Type B pancreatic cell (in vitro differentiated cells): ENCODE measurements at regions not wholly inside any gene's neighbourhood (a gene's known extent, or its start where the extent isn't known, plus 50 kb on each side); places are given as distances from the start of the nearest gene placed in this dataset.
"Not testable (repeated sequence)": the region's sequence is repeated elsewhere in the genome, so short reads cannot be mapped to it uniquely, and the experiment has no call there.

ENCODE experiments used
- DNase-seq: peaks from one replicate; pipeline ENCODE4 v3.0.0; 2021; ENCODE audit warnings: mixed read lengths; ENCODE audit not compliant: unreplicated experiment; ENCODE audit errors: extremely low spot score
- H3K27ac Mint-ChIP-seq: 2 replicates; pipeline ENCODE4 v1.8.0; 2021; ENCODE audit warnings: mild to moderate bottlenecking, mixed read lengths
- H3K27me3 Mint-ChIP-seq: 2 replicates; pipeline ENCODE4 v1.8.0; 2021; ENCODE audit warnings: mixed read lengths
- H3K36me3 Mint-ChIP-seq: 2 replicates; pipeline ENCODE4 v1.8.0; 2021; ENCODE audit warnings: mixed read lengths
- H3K4me1 Mint-ChIP-seq: one replicate; pipeline ENCODE4 v1.8.0; 2021; ENCODE audit warnings: mixed read lengths; ENCODE audit not compliant: unreplicated experiment
- H3K4me3 Mint-ChIP-seq: 2 replicates; pipeline ENCODE4 v1.8.0; 2021; ENCODE audit warnings: mild to moderate bottlenecking, mixed read lengths
- H3K9me3 Mint-ChIP-seq: 2 replicates; pipeline ENCODE4 v1.8.0; 2021; ENCODE audit warnings: mixed read lengths
- TF ChIP-seq, protein P1 (sequence below): fragments of 200-600 bp; sonication (generic); conservative IDR thresholded peaks from 2 replicates; pipeline ENCODE4 v1.5.0; 2021; ENCODE audit warnings: antibody characterized with exemption, mild to moderate bottlenecking

DNA sequence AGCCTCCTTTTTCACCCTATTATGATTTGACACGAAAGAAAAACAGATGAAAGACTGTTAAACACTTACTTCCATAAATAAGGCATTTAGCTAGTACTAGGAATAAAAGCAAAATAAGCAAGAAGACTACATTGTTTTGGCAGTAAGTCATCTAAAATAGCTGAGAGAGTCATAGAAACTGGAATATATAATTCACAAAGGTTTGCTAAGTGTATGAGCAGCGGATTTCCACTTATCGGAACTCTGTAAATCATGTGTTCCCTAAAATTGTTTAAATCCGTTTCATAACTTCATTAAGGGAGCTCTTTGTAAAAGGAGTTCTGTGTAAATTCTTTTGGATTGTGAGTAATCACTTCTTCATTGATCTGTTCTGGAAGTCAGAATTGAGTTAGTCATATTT is 202.5 kb upstream of the CBLB start:
- Mint-ChIP-seq H3K36me3 (no peaks in the 10 kb centered on the region), H3K4me3 (no peak overlapping the region), H3K27ac (no peak overlapping the region), H3K9me3 (peaks cover 9% of the 10 kb centered on the region), H3K27me3 (no peaks in the 10 kb centered on the region), H3K4me1 (no peaks in the 10 kb centered on the region)
- DNase-seq: no peak
- TF ChIP-seq, protein P1, sequence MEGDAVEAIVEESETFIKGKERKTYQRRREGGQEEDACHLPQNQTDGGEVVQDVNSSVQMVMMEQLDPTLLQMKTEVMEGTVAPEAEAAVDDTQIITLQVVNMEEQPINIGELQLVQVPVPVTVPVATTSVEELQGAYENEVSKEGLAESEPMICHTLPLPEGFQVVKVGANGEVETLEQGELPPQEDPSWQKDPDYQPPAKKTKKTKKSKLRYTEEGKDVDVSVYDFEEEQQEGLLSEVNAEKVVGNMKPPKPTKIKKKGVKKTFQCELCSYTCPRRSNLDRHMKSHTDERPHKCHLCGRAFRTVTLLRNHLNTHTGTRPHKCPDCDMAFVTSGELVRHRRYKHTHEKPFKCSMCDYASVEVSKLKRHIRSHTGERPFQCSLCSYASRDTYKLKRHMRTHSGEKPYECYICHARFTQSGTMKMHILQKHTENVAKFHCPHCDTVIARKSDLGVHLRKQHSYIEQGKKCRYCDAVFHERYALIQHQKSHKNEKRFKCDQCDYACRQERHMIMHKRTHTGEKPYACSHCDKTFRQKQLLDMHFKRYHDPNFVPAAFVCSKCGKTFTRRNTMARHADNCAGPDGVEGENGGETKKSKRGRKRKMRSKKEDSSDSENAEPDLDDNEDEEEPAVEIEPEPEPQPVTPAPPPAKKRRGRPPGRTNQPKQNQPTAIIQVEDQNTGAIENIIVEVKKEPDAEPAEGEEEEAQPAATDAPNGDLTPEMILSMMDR: no peak

DNA sequence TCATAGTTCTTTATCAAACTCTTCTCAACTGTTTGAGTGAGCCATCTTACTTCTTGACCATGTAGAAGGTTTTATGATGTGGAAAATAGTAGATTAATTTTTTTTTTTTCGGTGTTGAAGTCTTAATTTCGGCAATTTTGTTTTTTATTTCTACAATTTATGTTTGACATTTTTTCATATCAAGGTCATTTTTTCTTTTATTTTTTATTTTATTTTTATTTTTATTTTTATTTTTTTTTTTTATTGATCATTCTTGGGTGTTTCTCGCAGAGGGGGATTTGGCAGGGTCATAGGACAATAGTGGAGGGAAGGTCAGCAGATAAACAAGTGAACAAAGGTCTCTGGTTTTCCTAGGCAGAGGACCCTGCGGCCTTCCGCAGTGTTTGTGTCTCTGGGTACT is 203.8 kb upstream of the CBLB start:
- H3K36me3 Mint-ChIP-seq, H3K27me3 Mint-ChIP-seq, H3K27ac Mint-ChIP-seq, H3K9me3 Mint-ChIP-seq, H3K4me1 Mint-ChIP-seq, DNase-seq, H3K4me3 Mint-ChIP-seq: not testable (repeated sequence)

DNA sequence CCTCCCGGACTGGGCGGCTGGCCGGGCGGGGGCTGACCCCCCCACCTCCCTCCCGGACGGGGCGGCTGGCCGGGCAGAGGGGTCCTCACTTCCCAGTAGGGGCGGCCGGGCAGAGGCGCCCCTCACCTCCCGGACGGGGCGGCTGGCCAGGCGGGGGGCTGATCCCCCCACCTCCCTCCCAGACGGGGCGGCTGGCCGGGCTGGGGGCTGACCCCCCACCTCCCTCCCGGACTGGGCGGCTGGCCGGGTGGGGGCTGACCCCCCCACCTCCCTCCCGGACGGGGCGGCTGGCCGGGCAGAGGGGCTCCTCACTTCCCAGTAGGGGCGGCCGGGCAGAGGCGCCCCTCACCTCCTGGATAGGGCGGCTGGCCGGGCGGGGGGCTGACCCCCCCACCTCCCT is 205.0 kb upstream of the CBLB start:
- H3K4me3 Mint-ChIP-seq, H3K9me3 Mint-ChIP-seq, H3K36me3 Mint-ChIP-seq, H3K27ac Mint-ChIP-seq, DNase-seq, H3K4me1 Mint-ChIP-seq, H3K27me3 Mint-ChIP-seq: not testable (repeated sequence)

DNA sequence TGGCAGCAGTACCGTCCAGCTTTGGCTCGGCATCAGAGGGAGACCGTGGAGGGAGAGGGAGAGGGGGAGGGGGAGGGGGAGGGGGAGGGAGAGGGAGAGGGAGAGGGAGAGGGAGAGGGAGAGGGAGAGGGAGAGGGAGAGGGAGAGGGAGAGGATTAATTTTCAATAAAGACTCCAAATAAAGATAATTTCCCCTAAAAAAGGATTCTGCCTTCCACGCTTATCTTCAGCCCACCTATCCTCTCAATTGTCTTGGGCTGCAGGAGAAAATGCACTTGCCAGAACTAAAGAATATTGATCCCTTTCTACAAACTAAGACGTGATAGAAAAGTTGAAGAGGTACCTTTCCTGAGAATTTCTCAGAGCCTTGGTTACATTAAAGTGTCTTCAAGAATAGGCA is 206.9 kb upstream of the CBLB start:
- H3K4me1 Mint-ChIP-seq, H3K9me3 Mint-ChIP-seq, H3K4me3 Mint-ChIP-seq, DNase-seq, H3K36me3 Mint-ChIP-seq, H3K27ac Mint-ChIP-seq, H3K27me3 Mint-ChIP-seq: not testable (repeated sequence)

DNA sequence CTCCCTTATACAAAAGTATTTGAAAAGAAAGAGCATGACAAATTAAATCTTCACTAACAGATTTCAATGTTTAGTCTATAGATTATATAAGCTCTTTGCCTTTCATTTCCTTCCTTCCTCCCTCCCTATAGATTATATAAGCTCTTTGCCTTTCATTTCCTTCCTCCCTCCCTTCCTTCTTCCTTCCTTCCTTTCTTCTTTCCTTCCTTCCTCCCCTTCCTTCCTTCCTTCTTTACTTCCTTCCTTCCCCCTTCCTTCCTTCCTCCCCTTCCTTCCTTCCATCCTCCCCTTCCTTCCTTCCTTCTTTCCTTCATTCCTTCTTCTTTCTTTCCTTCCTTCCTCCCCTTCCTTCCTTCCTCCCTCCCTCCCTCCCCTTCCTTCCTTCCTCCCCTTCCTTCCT is 209.8 kb upstream of the CBLB start:
- H3K36me3 Mint-ChIP-seq: no peaks in the 10 kb centered on the region
- DNase-seq: no peak

DNA sequence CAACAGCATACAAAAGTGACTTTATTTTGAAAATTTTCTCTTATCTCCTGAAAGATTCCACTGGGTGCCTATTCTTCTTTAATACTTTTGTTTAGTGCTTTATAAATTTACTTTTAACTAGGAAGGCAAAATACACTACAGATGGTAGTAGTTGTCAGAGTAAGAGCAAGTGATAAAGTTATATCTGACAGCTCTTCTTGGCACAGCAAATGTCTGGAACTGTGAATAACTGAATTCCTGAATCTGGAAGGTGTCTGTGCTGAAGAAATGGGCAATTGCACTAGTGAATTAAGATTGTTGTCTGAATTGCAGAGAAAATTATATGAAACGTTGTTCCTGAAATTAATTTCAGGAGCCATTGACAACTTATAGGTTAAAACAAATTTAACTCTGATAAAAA is 213.8 kb upstream of the CBLB start:
- DNase-seq: no peak
- Mint-ChIP-seq H3K4me1 (no peaks in the 10 kb centered on the region), H3K27me3 (no peaks in the 10 kb centered on the region), H3K9me3 (no peaks in the 10 kb centered on the region), H3K36me3 (no peaks in the 10 kb centered on the region), H3K4me3 (no peak overlapping the region), H3K27ac (no peak overlapping the region)
- TF ChIP-seq, protein P1: no peak

More for the DNA sequence above, 209.8 kb upstream of the CBLB start:
- H3K4me1 Mint-ChIP-seq: no peaks in the 10 kb centered on the region
- H3K27ac Mint-ChIP-seq: no peak overlapping the region
- no peak overlapping the region for H3K4me3 Mint-ChIP-seq
- TF ChIP-seq, protein P1: no peak
- no peaks in the 10 kb centered on the region for H3K9me3 Mint-ChIP-seq
- H3K27me3 Mint-ChIP-seq: no peaks in the 10 kb centered on the region

DNA sequence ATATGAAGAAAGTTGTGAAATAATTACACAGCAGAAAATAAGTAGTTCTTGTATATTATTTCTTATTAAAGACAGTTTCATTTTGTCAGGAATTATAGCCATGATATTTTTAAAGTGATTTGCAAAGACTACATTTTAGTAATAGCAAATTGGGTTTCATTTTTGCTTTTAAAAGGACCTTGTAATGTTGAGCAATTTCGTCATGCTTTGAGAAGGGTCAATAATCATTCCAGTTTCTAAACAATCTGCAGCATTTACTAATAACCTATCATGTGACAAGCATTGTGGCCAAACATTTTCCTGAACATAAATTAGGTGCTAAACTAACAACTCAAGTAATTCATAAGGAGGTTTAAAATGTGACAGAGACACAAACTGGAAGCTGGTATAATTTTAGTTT is 214.4 kb upstream of the CBLB start:
- Mint-ChIP-seq H3K27ac (no peak overlapping the region), H3K27me3 (no peaks in the 10 kb centered on the region), H3K4me1 (no peaks in the 10 kb centered on the region), H3K36me3 (no peaks in the 10 kb centered on the region), H3K9me3 (no peaks in the 10 kb centered on the region), H3K4me3 (no peak overlapping the region)
- TF ChIP-seq, protein P1: no peak
- DNase-seq: no peak
